Islet precursor cell (in vitro differentiated cells): ENCODE measurements at regions not wholly inside any gene's neighbourhood (a gene's known extent, or its start where the extent isn't known, plus 50 kb on each side); places are given as distances from the start of the nearest gene placed in this dataset.

Experiments used
- DNase-seq: peaks from one replicate; pipeline ENCODE4 v3.0.0-alpha.2; 2018

- no peak for DNase-seq
Measured at GRCh38 chr11:109371444-109372176, 50.4 kb upstream of the C11orf87 start.
